Stimulated activated CD4-positive, alpha-beta T cell treated with anti-CD3 and anti-CD28 coated beads, TNF-alpha, amount 100 ng/mL, for 24 hours (primary cell): ENCODE measurements at regions not wholly inside any gene's neighbourhood (a gene's known extent, or its start where the extent isn't known, plus 50 kb on each side); places are given as distances from the start of the nearest gene placed in this dataset.
"Not testable (repeated sequence)": the region's sequence is repeated elsewhere in the genome, so short reads cannot be mapped to it uniquely, and the experiment has no call there.

Experiments used
- DNase-seq, 3 experiments: peaks; one replicate each; pipeline ENCODE4 v3.0.0-alpha.2; 2020; ENCODE audit warnings: low read depth in 3 of 3

DNA sequence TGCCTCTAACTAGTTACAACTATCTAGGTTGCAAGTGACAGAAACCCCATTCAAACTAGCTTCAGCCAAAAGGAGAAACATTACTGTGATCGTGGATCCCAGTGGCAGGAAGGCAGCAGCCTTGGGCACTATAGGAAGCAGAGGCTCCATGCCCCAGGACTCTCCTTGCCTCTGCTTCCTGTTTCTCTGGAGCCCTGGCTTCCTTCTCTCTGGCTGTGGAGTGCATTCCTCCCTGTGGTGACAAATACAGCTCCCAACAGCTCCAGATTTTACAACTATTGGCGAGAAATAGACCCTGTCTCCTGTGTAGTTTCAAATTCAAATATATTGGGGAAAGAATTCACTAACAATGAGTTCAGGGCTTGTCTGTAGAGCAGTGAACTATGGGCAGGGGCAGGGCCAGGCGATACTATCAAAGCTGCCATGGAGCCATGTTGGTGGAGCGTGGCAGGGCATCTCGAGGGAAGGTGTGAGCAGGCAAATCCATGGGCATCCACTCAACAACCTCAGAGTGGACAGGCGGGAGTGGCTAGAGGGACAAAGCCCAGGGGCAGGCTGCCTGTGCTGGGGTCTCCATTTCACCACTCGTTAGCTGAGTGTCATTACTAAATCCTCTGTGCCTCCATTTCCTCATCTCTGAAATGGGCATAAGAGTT, 189.5 kb downstream of the ERCC6L2 start:
- DNase-seq: no peak

DNA sequence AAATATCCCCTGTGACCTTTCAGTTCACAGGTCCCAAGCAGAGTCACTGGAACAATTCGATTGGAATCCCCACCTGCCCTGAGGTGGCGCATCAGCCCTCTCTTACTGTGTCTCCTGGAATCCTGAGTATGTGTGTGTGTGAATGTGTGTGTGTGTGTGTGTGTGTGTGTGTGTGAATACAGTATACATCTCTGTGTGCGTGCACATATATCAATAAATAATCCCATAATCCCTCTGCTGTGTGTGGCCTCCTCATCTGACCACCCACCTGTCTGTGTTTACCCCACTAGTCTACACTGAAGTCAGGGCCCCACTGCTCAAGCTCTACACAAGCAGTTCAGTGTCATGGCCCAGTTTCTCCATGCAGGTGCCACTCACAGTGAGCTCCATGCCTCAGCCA, 187.4 kb downstream of the ERCC6L2 start:
- no peak for DNase-seq

DNA sequence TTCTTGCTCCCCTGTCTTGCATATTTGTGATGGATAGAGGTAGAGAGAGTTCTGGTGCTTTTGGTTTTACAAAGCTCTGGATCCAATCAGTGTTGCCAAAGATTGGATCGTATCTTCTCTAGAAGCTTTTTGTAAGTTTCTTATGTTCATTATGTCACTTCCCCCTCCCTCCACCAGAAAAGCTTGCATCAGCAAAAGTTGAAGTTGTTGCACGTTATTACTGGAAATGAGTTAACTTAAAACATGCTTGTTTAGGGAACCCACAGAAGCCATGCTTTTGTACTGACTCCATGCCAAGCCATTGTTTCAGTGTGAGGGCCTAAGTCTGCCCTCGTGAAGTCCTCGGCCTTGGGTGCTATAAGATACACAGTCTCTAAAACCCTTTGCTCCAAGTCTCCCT, 186.5 kb downstream of the ERCC6L2 start:
- DNase-seq: no peak

DNA sequence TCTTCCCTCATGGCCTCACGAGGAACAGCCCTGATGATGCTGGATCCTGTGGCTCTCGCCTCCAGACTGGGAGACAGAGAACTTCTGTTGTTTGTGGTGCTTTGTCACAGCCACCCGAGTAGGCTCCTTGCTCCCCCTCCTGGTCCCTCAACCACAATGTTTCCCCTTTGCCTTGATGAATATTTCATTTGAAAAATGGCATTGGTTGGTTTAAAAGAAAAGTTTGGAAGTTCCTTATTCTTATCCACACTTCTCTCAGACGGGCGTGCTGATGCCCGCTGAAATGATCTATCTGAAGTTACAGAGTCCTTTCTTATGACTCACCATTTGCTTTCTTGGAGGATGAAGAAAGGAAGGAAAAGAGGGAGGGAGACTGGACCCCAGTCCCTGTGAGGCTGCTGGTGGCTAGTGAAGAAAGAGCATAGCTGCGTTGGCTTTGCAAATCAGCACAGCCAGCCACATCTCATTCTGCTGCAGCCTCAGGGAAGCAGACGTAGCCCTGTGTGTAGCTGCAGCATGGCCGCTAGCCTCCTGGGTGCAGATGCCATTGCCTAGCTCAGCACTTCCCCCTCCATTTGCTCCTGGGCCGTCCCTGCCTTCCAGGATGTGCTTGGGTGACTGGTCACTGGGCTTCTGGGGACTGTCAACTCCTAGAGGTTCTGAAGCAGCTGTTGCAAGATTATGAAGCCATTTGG, 185.9 kb downstream of the ERCC6L2 start:
- peak; percentile 15 to 32 (median 20) for DNase-seq

DNA sequence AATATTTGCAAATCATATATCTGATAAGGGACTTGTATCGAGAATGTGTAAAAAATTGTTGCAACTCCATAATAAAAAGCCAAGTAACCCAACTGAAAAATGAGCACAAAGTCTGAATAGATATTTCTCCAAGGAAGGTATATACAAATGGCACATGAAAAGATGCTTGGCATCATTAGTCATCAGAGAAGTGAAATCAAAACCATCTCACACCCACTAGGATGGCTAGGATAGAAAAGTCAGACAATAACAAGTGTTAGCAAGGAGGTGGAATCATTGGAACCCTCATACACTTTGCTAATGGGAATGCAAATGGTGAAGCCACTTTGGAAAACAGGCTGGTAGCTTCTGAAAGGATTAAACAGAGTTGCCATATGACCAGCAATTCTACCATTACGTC, 182.7 kb downstream of the ERCC6L2 start:
- no peak for DNase-seq

DNA sequence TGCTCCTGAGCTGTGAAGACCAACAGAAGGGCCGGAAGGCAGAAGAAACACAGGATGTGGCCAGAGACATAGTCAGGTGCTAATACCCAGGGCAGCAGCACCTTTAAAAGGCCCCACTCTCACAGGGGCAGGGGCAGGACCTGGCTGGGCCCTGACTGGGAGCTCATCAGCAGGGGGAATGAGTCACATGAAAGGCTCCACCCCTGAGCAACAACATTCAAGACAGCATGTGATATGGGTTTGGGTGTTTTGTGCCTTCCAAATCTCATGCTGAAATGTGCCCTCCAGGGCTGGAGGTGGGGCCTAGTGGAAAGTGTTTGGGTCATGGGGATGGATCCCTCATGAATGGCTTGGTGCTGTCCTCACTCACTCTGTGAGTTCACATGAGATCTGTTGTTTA, 181.7 kb downstream of the ERCC6L2 start:
- no peak for DNase-seq

DNA sequence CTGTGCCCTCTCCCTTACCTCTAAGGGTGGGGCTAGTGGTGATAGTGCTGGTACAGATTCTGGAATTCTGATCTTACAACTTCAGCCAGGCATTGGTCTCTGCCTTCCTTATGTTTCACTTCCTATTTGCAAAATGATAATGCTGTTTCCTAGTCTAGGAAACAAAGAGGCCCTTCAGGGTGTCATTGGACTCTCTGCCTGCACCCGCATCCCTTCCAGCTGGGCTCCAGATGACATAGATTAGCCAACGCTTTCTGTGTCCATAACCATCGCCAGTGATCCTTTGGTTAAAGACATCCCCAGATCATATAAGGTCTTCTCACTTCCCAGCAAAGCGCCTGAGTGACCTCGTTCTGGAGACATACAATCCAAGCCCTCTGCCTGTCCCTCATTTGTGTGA, 180.7 kb downstream of the ERCC6L2 start:
- no peak for DNase-seq

DNA sequence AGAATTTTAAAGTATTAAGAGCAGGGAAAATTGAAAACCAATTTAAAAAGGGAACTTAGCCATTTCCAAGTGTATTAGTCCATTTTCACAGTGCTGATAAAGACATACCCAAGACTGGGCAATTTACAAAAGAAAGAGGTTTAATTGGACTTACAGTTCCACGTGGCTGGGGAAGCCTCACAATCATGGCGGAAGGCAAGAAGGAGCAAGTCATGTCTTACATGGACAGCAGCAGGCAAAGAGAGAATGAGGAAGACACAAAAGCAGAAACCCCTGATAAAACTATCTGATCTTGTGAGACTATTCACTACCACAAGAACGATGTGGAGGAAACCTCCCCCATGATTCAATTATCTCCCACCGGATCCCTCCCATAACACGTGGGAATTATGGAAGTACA, 178.8 kb downstream of the ERCC6L2 start:
- DNase-seq: not testable (repeated sequence)

DNA sequence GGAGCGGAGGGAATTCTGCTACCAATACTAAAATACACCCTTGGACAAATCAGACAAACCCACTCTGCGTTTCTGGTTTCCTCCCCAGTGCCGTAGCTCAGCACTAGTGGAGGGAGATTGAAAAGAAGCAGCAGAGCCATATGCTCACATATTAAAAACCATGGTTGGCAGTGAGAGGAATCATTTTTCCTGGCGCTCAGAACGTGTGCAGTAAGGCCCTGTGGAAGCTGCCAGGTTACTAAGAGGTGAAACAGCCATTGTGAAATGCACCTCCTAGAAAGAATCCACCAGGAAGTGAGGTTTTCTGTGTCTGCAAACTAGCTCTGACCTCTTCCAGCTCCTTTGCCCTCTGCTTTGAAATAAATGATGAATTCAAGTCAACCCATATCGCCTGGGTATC, 177.2 kb downstream of the ERCC6L2 start:
- no peak for DNase-seq

DNA sequence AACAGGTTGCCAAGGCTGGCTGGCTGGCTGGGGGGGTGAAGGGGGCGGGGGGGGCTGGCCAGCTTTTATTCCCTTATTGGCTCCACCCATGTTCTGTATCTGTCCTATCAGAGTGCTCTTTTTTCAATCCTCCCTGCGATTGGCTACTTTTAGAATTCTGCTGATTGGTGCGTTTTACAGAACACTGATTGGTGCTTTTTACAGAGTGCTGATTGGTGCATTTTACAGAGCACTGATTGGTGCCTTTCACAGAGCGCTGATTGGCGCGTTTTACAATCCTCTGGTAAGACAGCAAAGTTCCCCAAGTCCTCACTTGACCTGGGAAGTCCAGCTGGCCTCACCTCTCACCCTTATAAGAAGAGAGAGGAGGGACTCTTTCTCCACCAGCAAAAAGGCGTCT, 175.9 kb downstream of the ERCC6L2 start:
- no peak for DNase-seq

DNA sequence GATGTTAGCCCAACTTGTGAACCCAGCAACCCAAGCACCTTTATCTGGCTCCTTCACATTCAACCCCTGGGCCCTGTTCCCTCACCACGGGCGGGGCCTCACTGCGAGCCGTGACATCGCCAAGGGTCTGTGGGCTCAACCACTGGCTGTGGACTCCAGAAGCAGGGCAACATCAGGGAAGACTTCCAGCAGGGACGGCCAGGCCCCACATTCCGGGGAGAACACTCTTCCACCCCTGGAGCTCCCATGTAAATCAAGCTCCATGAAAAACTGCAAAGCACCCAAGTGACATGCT, 175.3 kb downstream of the ERCC6L2 start:
- DNase-seq: no peak

DNA sequence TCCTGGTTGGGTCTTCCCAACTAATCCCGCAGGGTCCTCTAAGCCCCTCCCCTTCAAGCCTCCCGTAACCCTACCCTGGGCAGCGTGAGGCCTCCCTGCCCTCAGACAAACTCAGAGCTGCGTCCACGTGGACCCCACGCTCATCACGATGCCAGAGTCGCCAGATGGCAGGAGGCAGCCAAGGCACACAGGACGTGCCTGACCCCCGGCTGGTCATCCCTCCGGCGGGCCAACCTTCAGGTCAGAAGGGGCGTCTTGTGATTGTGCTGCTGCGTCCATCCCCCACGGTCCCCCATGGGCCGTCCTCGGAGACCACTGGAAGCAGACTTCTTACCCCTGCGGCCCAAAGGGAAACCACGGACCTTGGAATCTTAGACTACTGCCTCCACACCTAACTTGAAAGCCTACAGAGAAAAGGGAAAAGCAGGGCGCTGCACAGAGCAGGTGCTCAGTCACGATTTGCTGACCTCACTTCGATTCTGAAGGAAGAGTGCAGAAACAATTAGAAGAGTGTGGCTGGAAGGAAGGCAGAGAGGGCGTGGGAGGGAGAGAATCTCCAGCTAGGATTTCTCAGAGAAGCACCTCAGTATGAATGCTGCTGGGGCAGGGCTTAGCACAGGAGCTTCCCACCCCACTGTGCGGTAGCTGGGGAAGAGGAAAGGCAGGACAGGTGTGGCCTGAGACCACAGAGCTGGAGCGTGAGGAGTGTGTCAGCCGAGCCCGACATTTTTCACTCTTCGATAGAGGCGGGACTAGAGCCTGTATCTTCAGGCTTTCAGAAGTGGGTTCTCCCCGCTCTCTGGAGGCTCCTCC, 174.8 kb downstream of the ERCC6L2 start:
- DNase-seq: no peak

DNA sequence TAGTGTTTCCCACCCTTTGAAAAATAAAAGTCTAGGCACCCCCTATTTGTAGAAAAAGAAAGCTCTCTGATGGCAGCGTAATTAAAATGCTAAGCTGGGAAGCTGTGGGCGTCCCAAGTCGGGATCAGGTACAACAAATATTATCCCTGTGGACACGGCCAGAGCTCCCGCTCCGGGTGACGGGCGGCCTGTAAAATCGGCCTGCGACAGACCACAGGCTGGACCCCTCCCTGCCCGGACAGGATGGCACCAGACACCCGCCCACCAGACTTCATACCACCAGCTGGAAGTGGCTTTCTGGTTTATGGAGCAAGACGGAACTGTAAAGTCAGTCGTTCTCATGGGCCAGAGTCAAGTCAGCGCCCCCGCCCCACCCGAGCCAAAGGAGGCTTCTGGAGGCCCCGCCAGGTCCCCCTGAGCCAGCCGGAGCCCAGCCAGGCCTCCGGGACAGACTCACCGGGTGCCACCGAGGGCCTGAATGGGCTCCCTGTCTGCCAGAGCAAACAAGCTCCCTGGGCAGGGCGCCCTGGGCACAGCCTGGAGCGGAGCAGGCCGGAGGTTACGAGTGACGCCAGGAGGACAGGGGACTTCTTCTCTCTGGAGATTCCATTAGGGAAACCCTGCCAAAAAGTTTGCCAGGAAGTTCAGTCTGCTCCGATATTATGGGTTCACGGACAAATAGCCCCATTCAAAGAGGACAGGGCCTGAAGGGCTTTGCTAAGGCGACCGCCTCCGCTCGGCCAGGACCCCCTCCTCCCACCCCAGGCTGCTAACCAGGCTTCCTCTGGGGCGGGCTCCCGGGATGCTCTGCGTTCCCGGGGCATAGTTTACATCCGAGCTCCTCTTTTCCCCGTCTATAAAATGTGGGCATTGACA, 173.7 kb downstream of the ERCC6L2 start:
- DNase-seq: no peak

DNA sequence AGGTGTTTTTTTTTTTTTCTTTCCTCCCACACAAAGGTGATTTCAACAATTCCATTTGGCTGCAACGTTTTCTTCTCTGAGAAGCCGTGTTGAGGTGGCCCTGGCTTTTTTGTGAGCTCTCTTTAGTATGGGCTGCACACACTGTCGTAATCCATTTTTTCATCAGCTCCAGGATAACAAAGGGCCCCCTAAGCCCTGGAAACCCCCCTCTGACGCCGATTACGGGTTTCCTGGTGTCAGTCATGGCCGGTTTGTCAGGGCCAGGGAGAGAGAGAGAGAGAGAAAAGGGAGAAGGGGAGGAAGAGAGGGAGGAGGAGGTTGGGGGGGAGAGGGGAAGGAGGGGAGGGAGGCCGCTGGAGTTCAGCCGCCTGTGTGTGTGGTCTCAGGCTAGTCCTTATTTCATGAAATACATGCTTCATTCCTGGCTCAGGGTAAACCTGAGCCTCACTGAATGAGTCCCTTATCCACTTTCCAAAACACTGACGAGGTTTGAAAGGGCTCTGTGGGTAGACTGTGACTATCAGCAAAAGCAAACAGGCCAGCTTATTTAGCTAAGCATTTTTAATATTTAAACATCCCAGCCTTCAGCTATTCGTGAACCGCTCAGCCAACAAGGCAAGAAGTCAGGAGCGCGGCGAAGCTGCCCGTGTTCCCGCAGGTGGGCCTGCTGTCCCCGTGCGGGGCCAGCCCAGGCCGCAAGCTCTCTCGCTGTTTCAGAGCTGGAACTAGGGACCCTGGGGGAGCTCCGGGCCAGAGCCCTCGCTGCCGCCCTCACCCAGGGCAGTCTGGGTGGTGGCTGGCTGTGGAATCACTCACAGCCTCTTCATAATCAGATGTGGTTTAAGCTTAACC, 172.8 kb downstream of the ERCC6L2 start:
- peak in 1 of 3 experiments; percentile 24 for DNase-seq

DNA sequence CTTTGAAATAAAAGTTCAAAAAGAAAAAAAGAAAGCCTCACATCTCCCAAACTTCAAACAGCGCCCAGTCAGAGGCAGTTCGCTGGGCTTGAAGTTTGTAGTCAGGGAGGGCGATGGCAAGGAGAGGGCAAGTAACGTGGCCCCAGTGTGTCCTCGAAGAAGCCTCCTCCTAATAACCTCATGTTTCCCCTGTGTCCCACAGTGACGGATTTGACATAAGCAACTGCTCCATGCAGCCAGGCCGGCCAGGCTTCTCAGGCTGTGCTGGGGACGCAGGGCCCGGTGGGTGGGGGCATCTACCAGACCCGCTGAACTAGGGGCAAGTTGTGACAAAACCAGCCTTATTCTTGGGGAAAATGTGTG, 172.2 kb downstream of the ERCC6L2 start:
- DNase-seq: no peak

DNA sequence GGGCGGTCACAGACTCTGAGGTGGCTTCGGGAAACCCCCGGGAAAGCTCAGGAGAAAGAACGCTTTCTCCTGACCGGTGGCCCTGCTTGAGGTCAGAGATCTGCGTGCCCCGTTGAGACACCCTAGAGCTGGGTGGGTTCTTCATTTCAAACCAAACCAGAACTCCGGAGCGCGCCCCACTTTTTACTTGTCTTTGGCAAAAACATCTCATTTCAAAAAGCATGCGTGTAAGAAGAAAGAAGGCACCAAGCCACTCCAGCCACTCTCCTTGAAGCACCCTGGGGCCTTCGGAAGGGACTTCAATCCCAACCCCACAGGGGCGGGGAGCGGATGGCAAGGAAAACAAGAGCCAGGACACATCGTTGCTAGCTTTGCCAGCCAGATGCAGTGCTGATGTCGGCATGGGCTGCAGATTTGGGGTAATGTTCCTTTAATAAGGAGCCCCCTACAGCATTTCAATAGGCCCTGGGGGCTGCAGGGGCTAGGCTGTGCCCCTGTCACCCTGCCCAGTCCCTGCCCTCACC, 171.7 kb downstream of the ERCC6L2 start:
- DNase-seq: no peak

DNA sequence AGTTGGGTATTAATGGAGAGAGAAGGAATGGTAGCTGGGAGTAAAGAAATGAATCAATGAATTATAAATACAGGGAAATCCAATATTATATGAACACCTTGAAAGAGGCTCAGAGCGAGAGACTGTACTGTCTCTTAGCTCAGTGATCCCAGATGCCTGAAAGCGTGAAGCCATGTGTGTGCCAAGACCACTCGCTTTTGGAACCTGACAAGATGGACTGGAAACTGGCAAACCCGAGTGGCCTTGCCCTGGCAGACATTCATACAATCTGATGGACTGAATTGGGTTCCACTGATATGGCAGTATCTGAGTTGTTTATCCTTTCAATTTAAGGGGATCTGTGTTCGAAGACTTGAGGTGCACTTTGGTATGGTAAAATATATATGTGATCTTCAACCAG, 170.3 kb downstream of the ERCC6L2 start:
- no peak for DNase-seq

DNA sequence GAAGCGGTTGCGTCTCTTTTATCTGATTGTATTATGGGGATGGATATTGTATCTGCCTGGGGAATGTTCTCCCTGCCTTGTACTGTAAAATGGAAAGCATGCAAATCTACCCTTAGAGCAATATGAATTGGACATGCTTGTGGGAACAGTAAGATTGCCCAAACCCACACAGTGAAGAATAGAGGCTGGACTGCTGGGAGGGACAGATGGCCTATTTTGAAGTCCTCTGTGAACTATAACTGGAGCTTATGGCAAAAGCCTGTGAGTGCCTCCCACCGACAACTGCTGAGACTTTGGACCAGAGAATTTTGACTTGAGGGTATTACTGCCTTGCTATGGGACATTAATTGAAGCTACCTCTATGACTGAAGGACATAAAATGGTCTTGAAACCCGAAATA, 168.9 kb downstream of the ERCC6L2 start:
- DNase-seq: no peak

DNA sequence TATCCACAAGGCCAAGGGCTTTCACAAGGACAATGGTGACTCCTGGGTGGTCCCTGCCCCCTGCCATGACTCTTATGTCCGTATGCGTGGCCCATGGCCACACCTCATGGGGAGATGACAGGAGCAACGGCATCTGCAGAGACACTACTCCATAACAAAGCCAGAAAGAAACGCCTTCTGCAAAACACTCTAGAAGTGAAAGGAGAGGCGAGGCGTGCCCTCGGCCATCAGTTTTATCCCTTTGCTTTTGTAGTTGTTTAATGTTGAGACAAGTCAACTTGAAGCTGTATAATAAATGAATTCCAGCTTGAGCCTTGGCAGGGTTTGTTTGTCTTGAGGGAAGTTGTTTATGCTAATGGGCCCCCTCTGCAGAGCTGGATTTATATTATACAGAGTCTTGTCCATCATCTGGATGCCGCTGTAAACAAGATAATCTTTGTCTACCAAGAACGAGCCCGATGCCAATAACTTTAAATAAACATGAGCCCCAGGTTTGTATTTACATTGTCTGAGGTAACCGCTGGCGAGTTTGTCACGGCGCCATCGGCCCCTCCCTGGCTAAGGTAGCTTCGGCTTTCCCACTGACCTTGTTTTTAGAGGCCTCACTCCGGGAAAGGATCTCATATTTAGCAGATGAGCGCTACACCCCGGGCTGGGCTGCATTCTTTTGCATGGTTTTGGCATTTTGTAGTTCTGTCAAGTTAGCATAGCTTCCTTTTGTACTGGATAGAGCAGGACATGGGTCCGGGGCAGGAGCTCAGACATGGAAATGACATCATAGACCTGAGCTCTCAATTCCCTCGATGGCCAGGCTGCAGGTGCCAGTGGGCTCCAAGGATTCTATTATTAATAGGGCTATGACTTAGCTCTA, 165.3 kb downstream of the ERCC6L2 start:
- DNase-seq: no peak

DNA sequence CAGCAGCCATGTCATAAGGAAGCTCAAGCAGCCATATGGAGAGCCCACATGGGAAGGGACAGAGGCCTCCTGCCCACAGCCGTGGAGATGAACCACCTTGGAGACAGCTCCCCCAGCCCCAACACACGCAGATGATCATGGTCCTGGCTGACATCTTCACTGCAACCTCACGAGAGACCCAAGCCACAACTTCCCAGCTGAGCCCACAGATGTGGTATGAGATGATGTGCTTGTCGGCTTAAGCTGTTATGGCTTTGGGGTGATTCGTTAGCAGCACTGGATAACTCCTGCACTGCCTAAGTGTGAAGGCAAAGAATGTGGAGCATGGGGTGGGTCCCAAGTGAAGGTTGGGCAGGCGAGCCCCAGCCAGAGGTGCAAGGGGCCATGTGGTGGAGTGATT, 163.4 kb downstream of the ERCC6L2 start:
- DNase-seq: no peak
